ENCODE measurements at regions not wholly inside any gene's neighbourhood (a gene's known extent, or its start where the extent isn't known, plus 50 kb on each side); places are given as distances from the start of the nearest gene placed in this dataset.

- no peak for TF ChIP-seq CHD7 (IDR thresholded peaks at IDR 0.05; ENCODE audit: insufficient replicate concordance, low read length)
- no peak for TF ChIP-seq RXRA (IDR thresholded peaks at IDR 0.05; ENCODE audit: insufficient read depth, low read depth, low read length)
- TF ChIP-seq GABPA (IDR thresholded peaks at IDR 0.05; ENCODE audit: borderline replicate concordance, insufficient read depth, low read length) = no peak
- no peak for TF ChIP-seq ATF2 (IDR thresholded peaks at IDR 0.05; ENCODE audit: low read length)
- TF ChIP-seq SIN3A (conservative IDR thresholded peaks at IDR 0.05 in 1 of 2, IDR thresholded peaks at IDR 0.05 in 1 of 2; ENCODE audit: low read depth in 1 of 2, low read length in 2 of 2) = no peak
- TF ChIP-seq POU5F1 (IDR thresholded peaks at IDR 0.05; ENCODE audit: low read depth, low read length) = no peak
- TF ChIP-seq HDAC6 (IDR thresholded peaks at IDR 0.05; ENCODE audit: low read depth, low read length) = no peak
- no peak for TF ChIP-seq RAD21 (IDR thresholded peaks at IDR 0.05 in 1 of 2, conservative IDR thresholded peaks at IDR 0.05 in 1 of 2; ENCODE audit: low read depth in 2 of 2, low read length in 2 of 2)
- TF ChIP-seq TCF12 (IDR thresholded peaks at IDR 0.05; ENCODE audit: low read depth, low read length) = no peak
Measured at GRCh38 chr2:72032481-72033041, 115.1 kb downstream of the CYP26B1 start (continued).
